Epithelial cell of proximal tubule (primary cell): ENCODE measurements at regions not wholly inside any gene's neighbourhood (a gene's known extent, or its start where the extent isn't known, plus 50 kb on each side); places are given as distances from the start of the nearest gene placed in this dataset.

ENCODE experiments used
- DNase-seq: peaks from one replicate; pipeline ENCODE4 v3.0.0-alpha.2; 2011; ENCODE audit warnings: low read depth
- H3K4me3 ChIP-seq: 2 replicates; pipeline ENCODE4 v1.5.1; 2011; ENCODE audit warnings: low read depth, mild to moderate bottlenecking, low read length
- TF ChIP-seq, protein P1 (sequence below): conservative IDR thresholded peaks from 2 replicates; pipeline ENCODE4 v1.5.1; 2012; ENCODE audit warnings: low read depth, mild to moderate bottlenecking, low read length

GRCh38 chr5:116365006-116365496 lies 209.6 kb downstream of the SEMA6A start:
- TF ChIP-seq, protein P1, sequence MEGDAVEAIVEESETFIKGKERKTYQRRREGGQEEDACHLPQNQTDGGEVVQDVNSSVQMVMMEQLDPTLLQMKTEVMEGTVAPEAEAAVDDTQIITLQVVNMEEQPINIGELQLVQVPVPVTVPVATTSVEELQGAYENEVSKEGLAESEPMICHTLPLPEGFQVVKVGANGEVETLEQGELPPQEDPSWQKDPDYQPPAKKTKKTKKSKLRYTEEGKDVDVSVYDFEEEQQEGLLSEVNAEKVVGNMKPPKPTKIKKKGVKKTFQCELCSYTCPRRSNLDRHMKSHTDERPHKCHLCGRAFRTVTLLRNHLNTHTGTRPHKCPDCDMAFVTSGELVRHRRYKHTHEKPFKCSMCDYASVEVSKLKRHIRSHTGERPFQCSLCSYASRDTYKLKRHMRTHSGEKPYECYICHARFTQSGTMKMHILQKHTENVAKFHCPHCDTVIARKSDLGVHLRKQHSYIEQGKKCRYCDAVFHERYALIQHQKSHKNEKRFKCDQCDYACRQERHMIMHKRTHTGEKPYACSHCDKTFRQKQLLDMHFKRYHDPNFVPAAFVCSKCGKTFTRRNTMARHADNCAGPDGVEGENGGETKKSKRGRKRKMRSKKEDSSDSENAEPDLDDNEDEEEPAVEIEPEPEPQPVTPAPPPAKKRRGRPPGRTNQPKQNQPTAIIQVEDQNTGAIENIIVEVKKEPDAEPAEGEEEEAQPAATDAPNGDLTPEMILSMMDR, result no peak
- no peak for DNase-seq
- no peak overlapping the region for H3K4me3 ChIP-seq

- H3K4me3 ChIP-seq, result no peak overlapping the region
- DNase-seq, result no peak
- TF ChIP-seq, protein P1, result no peak
These were observed 210.8 kb downstream of the SEMA6A start for GRCh38 chr5:116363780-116364179.

DNA sequence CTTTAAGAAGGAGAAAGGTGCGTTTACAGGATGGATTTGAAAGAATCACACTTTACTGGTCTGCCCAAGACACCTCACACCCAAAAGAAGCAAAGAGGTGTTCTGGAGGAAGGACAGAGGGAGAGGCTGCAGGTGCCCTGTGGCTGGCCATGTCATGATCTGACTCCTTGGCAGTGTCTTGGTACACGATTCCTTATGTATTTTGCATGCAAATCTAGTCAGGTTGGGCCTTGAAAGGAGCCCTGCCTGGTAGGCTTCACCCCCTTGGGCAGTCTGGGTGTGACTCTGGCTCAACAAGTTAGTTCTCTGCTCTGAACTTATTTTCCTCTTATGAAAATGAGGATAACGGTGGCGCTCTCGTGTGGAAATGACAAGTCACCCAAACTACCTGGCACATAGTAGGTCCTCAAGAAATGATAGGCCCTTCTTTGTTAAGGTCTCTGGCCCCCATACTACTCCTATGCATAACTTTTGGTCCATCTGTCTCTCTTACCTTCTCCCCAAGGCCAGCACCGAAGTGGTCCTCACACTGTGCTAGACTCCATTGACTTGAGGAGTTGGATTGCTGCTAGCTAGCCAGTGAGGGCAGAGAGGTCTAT lies 212.5 kb downstream of the SEMA6A start:
- no peak for DNase-seq
- TF ChIP-seq, protein P1, result no peak
- H3K4me3 ChIP-seq, result peak overlapping the region; percentile 54

GRCh38 chr5:116361171-116361967 lies 213.3 kb downstream of the SEMA6A start:
- DNase-seq, result no peak
- TF ChIP-seq, protein P1, result peak; percentile 48
- peak overlapping the region; percentile 54 for H3K4me3 ChIP-seq

DNA sequence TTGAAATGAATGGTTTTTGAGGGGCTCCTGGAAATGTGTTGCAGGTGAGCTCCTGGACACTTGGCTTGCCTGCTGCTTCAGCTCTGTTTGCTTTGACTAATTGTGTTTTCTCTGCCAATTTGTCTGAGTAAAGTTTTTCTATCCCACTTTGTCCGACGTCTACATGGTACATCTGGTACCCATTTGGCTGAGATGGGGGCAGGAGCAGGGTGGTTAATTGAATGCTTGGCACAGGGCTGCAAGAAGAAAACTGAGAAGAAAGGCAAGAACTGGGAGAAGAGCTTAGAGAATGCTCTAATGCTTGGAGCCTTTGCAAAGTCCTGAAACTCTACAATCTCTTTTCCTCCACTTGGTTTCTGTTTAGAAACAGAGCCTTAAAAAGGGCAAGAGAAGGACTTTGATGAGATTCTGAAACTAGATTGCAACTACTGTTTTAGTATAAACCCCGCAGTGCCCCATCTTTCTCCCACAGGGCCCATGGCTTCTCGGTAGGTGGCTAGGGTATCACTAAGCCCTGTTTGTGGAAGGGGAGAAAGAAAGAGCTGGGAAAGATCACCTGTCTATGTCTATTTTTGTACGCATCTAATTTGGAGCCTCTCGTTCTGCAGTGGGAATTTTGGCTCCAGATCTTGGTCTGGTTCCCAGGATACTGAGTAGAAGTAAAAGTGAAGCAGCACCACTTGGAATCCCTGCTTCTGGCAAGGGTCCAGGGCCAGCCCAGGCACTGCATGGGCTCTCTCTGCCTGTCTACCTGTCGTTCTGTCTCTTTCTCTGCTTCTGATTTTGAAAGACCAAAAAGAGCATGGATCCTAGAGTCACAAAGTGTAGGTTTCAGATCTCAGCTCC lies 214.4 kb downstream of the SEMA6A start:
- H3K4me3 ChIP-seq, result no peak overlapping the region
- TF ChIP-seq, protein P1, result no peak
- no peak for DNase-seq

- TF ChIP-seq, protein P1, result no peak
- H3K4me3 ChIP-seq, result no peak overlapping the region
- DNase-seq, result no peak
These were observed 215.0 kb downstream of the SEMA6A start for GRCh38 chr5:116359592-116359991.
